ENCODE measurements at regions not wholly inside any gene's neighbourhood (a gene's known extent, or its start where the extent isn't known, plus 50 kb on each side); places are given as distances from the start of the nearest gene placed in this dataset.

DNA sequence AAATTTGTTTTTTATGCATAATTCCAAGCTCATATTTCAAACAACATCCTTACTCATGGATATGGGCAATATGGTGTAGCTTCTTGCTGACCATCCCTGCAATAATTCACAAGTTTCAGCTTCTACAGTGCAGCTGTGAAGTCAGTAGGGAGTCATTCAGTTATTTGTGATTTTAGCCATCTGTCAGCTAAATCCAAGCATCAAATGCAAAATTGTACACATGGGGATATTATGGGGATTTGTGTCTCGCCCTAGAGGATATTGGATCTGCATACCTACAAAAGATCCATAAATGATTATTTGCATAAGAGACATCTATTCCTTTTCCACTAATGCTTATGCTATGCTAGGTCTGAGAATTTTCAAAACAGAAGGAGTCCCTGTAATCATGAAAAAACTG, 217.9 kb upstream of the SLITRK5 start:
- TF ChIP-seq, protein P1, sequence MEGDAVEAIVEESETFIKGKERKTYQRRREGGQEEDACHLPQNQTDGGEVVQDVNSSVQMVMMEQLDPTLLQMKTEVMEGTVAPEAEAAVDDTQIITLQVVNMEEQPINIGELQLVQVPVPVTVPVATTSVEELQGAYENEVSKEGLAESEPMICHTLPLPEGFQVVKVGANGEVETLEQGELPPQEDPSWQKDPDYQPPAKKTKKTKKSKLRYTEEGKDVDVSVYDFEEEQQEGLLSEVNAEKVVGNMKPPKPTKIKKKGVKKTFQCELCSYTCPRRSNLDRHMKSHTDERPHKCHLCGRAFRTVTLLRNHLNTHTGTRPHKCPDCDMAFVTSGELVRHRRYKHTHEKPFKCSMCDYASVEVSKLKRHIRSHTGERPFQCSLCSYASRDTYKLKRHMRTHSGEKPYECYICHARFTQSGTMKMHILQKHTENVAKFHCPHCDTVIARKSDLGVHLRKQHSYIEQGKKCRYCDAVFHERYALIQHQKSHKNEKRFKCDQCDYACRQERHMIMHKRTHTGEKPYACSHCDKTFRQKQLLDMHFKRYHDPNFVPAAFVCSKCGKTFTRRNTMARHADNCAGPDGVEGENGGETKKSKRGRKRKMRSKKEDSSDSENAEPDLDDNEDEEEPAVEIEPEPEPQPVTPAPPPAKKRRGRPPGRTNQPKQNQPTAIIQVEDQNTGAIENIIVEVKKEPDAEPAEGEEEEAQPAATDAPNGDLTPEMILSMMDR (IDR thresholded peaks at IDR 0.05) = no peak
- TF ChIP-seq POLR2A (IDR thresholded peaks at IDR 0.05) = no peak
- TF ChIP-seq EP300 (IDR thresholded peaks at IDR 0.05) = no peak
